ENCODE measurements at regions not wholly inside any gene's neighbourhood (a gene's known extent, or its start where the extent isn't known, plus 50 kb on each side); places are given as distances from the start of the nearest gene placed in this dataset.
A peak's percentile ranks its signal among the peaks of the same experiment; 100 is the strongest.

GRCh38 chr14:96143906-96144305 lies 60.7 kb upstream of the BDKRB2 start:
- no peak for ATAC-seq (ENCODE audit: low read depth)
- TF ChIP-seq CTCF (IDR thresholded peaks at IDR 0.05; ENCODE audit: poor library complexity, severe bottlenecking), result no peak

GRCh38 chr14:96145116-96145864 lies 59.3 kb upstream of the BDKRB2 start:
- Histone ChIP-seq H3K4me1 (ENCODE audit: insufficient read depth, poor library complexity, severe bottlenecking) (peaks cover 7% of the 10 kb centered on the region), H3K27ac (ENCODE audit: poor library complexity, severe bottlenecking) (no peak overlapping the region), H3K9me3 (ENCODE audit: severe bottlenecking) (no peaks in the 10 kb centered on the region), H3K4me3 (ENCODE audit: severe bottlenecking) (no peak overlapping the region), H3K36me3 (ENCODE audit: low read depth) (no peaks in the 10 kb centered on the region), H3K27me3 (ENCODE audit: insufficient read depth, poor library complexity, severe bottlenecking) (no peaks in the 10 kb centered on the region)
- no peak for TF ChIP-seq CTCF (IDR thresholded peaks at IDR 0.05; ENCODE audit: poor library complexity, severe bottlenecking)
- DNase-seq (ENCODE audit: low spot score), result no peak
- ATAC-seq (ENCODE audit: low read depth), result peak; percentile 27; the same call in 1 of the 3 replicates

More at GRCh38 chr14:96143906-96144305, 60.7 kb upstream of the BDKRB2 start:
- H3K27me3 ChIP-seq (ENCODE audit: insufficient read depth, poor library complexity, severe bottlenecking), result no peaks in the 10 kb centered on the region
- peaks cover 7% of the 10 kb centered on the region for H3K4me1 ChIP-seq (ENCODE audit: insufficient read depth, poor library complexity, severe bottlenecking)
- H3K4me3 ChIP-seq (ENCODE audit: severe bottlenecking), result no peak overlapping the region
- no peak for DNase-seq (ENCODE audit: low spot score)
- H3K27ac ChIP-seq (ENCODE audit: poor library complexity, severe bottlenecking), result no peak overlapping the region
- H3K36me3 ChIP-seq (ENCODE audit: low read depth), result no peaks in the 10 kb centered on the region
- H3K9me3 ChIP-seq (ENCODE audit: severe bottlenecking), result no peaks in the 10 kb centered on the region

- H3K4me3 ChIP-seq (ENCODE audit: severe bottlenecking), result no peak overlapping the region
- H3K27ac ChIP-seq (ENCODE audit: poor library complexity, severe bottlenecking), result no peak overlapping the region
- H3K36me3 ChIP-seq (ENCODE audit: low read depth), result no peaks in the 10 kb centered on the region
- H3K27me3 ChIP-seq (ENCODE audit: insufficient read depth, poor library complexity, severe bottlenecking), result no peaks in the 10 kb centered on the region
- H3K9me3 ChIP-seq (ENCODE audit: severe bottlenecking), result no peaks in the 10 kb centered on the region
- ATAC-seq (ENCODE audit: low read depth) (peak; percentile 67), DNase-seq (ENCODE audit: low spot score) (no peak)
- H3K4me1 ChIP-seq (ENCODE audit: insufficient read depth, poor library complexity, severe bottlenecking), result peaks cover 7% of the 10 kb centered on the region
- no peak for TF ChIP-seq CTCF (IDR thresholded peaks at IDR 0.05; ENCODE audit: poor library complexity, severe bottlenecking)
Measured at GRCh38 chr14:96146131-96146771, 58.4 kb upstream of the BDKRB2 start.

- no peak overlapping the region for H3K27ac ChIP-seq (ENCODE audit: poor library complexity, severe bottlenecking)
- no peaks in the 10 kb centered on the region for H3K27me3 ChIP-seq (ENCODE audit: insufficient read depth, poor library complexity, severe bottlenecking)
- no peak overlapping the region for H3K4me3 ChIP-seq (ENCODE audit: severe bottlenecking)
- no peaks in the 10 kb centered on the region for H3K9me3 ChIP-seq (ENCODE audit: severe bottlenecking)
- DNase-seq (ENCODE audit: low spot score) (no peak), ATAC-seq (ENCODE audit: low read depth) (no peak)
- TF ChIP-seq CTCF (IDR thresholded peaks at IDR 0.05; ENCODE audit: poor library complexity, severe bottlenecking), result no peak
- H3K36me3 ChIP-seq (ENCODE audit: low read depth), result no peaks in the 10 kb centered on the region
- H3K4me1 ChIP-seq (ENCODE audit: insufficient read depth, poor library complexity, severe bottlenecking), result peaks cover 7% of the 10 kb centered on the region
Measured at GRCh38 chr14:96148631-96149030, 56.0 kb upstream of the BDKRB2 start.

- Histone ChIP-seq H3K4me3 (ENCODE audit: severe bottlenecking) (no peak overlapping the region), H3K27ac (ENCODE audit: poor library complexity, severe bottlenecking) (no peak overlapping the region), H3K9me3 (ENCODE audit: severe bottlenecking) (no peaks in the 10 kb centered on the region), H3K4me1 (ENCODE audit: insufficient read depth, poor library complexity, severe bottlenecking) (peaks cover 7% of the 10 kb centered on the region), H3K27me3 (ENCODE audit: insufficient read depth, poor library complexity, severe bottlenecking) (no peaks in the 10 kb centered on the region), H3K36me3 (ENCODE audit: low read depth) (no peaks in the 10 kb centered on the region)
- no peak for TF ChIP-seq CTCF (IDR thresholded peaks at IDR 0.05; ENCODE audit: poor library complexity, severe bottlenecking)
- DNase-seq (ENCODE audit: low spot score) (no peak), ATAC-seq (ENCODE audit: low read depth) (no peak)
Measured at GRCh38 chr14:96149131-96149530, 55.5 kb upstream of the BDKRB2 start.
